H9 (cell line): ENCODE measurements at regions not wholly inside any gene's neighbourhood (a gene's known extent, or its start where the extent isn't known, plus 50 kb on each side); places are given as distances from the start of the nearest gene placed in this dataset.
"Not testable (repeated sequence)": the region's sequence is repeated elsewhere in the genome, so short reads cannot be mapped to it uniquely, and the experiment has no call there.

Experiments
- DNase-seq: peaks from one replicate; pipeline ENCODE4 v3.0.0-alpha.2; 2017
- H2AFZ ChIP-seq: one replicate; pipeline ENCODE4 v1.6.1; 2013; ENCODE audit warnings: mild to moderate bottlenecking, low read length, control low read depth, moderate library complexity
- H2AK5ac ChIP-seq: 2 replicates; pipeline ENCODE4 v1.6.1; 2013; ENCODE audit warnings: low read length, control low read depth, mixed read lengths; ENCODE audit not compliant: insufficient read length
- H2BK120ac ChIP-seq: one replicate; pipeline ENCODE4 v1.6.1; 2013; ENCODE audit warnings: low read depth, mild to moderate bottlenecking, low read length, control low read depth, inconsistent platforms; ENCODE audit not compliant: poor library complexity, severe bottlenecking
- H2BK12ac ChIP-seq: 2 replicates; pipeline ENCODE4 v1.6.1; 2013; ENCODE audit warnings: low read length, control low read depth, mixed read lengths, low read depth; ENCODE audit not compliant: insufficient read length
- H2BK15ac ChIP-seq: 2 replicates; pipeline ENCODE4 v1.6.1; 2013; ENCODE audit warnings: low read depth, low read length, control low read depth
- H2BK20ac ChIP-seq: one replicate; pipeline ENCODE4 v1.6.1; 2013; ENCODE audit warnings: low read depth, mild to moderate bottlenecking, low read length, control low read depth, inconsistent platforms; ENCODE audit not compliant: poor library complexity, severe bottlenecking
- H2BK5ac ChIP-seq: 2 replicates; pipeline ENCODE4 v1.6.1; 2013; ENCODE audit warnings: low read length, control low read depth, mixed read lengths; ENCODE audit not compliant: insufficient read length
- H3K14ac ChIP-seq: 2 replicates; pipeline ENCODE4 v1.6.1; 2013; ENCODE audit warnings: low read length, control low read depth; ENCODE audit not compliant: insufficient read depth
- H3K18ac ChIP-seq: 2 replicates; pipeline ENCODE4 v1.6.1; 2013; ENCODE audit warnings: low read depth, mild to moderate bottlenecking, mixed read lengths, low read length, control low read depth; ENCODE audit not compliant: insufficient read length
- H3K23ac ChIP-seq: 2 replicates; pipeline ENCODE4 v1.6.1; 2013; ENCODE audit warnings: low read length, control low read depth, mixed read lengths, low read depth; ENCODE audit not compliant: insufficient read length
- H3K23me2 ChIP-seq: 2 replicates; pipeline ENCODE4 v1.6.1; 2013; ENCODE audit warnings: low read depth, mild to moderate bottlenecking, mixed read lengths, low read length, control low read depth; ENCODE audit not compliant: insufficient read length, poor library complexity, severe bottlenecking
- H3K27ac ChIP-seq: 2 replicates; pipeline ENCODE4 v1.5.1; 2013; ENCODE audit warnings: low read length, control low read depth, mixed read lengths, low read depth; ENCODE audit not compliant: insufficient read length
- H3K27me3 ChIP-seq: 2 replicates; pipeline ENCODE4 v1.6.1; 2013; ENCODE audit warnings: low read length, control low read depth, inconsistent platforms; ENCODE audit not compliant: insufficient read depth
- H3K4ac ChIP-seq: 2 replicates; pipeline ENCODE4 v1.6.1; 2013; ENCODE audit warnings: low read depth, mild to moderate bottlenecking, control low read depth, inconsistent platforms, low read length, moderate library complexity
- H3K4me1 ChIP-seq: 2 replicates; pipeline ENCODE4 v1.6.1; 2013; ENCODE audit warnings: low read length, control low read depth, inconsistent platforms; ENCODE audit not compliant: insufficient read depth
- H3K4me2 ChIP-seq: 2 replicates; pipeline ENCODE4 v1.6.1; 2013; ENCODE audit warnings: low read length, control low read depth, mixed read lengths; ENCODE audit not compliant: insufficient read length, insufficient read depth
- H3K56ac ChIP-seq: 2 replicates; pipeline ENCODE4 v1.6.1; 2013; ENCODE audit warnings: low read depth, mild to moderate bottlenecking, mixed read lengths, low read length, control low read depth; ENCODE audit not compliant: insufficient read length
- H3K79me1 ChIP-seq: 2 replicates; pipeline ENCODE4 v1.6.1; 2013; ENCODE audit warnings: low read depth, mild to moderate bottlenecking, moderate library complexity, low read length, control low read depth, inconsistent platforms; ENCODE audit not compliant: insufficient read depth, poor library complexity, severe bottlenecking
- H3K79me2 ChIP-seq: 2 replicates; pipeline ENCODE4 v1.6.1; 2013; ENCODE audit warnings: low read length, control low read depth, inconsistent platforms; ENCODE audit not compliant: insufficient read depth
- H3K9ac ChIP-seq: 2 replicates; pipeline ENCODE4 v1.6.1; 2013; ENCODE audit warnings: low read length, control low read depth, mixed read lengths; ENCODE audit not compliant: insufficient read length; ENCODE audit errors: extremely low read depth
- H3K9me3 ChIP-seq: one replicate; pipeline ENCODE4 v1.6.1; 2013; ENCODE audit warnings: low read depth, low read length, inconsistent platforms; ENCODE audit not compliant: control insufficient read depth
- H3T11ph ChIP-seq: one replicate; pipeline ENCODE4 v1.6.1; 2013; ENCODE audit warnings: mild to moderate bottlenecking, low read length, control low read depth, inconsistent platforms
- H4K20me1 ChIP-seq: one replicate; pipeline ENCODE4 v1.6.1; 2013; ENCODE audit not compliant: control insufficient read depth, insufficient read length, insufficient read depth
- H4K5ac ChIP-seq: 2 replicates; pipeline ENCODE4 v1.6.1; 2013; ENCODE audit warnings: low read depth, mild to moderate bottlenecking, mixed read lengths, low read length, control low read depth; ENCODE audit not compliant: insufficient read length
- H4K8ac ChIP-seq: replicated peaks from 2 replicates; pipeline ENCODE4 v1.6.1; 2013; ENCODE audit warnings: low read length, control low read depth, mixed read lengths, low read depth; ENCODE audit not compliant: insufficient read length
- H4K91ac ChIP-seq: 2 replicates; pipeline ENCODE4 v1.6.1; 2013; ENCODE audit warnings: low read depth, mild to moderate bottlenecking, moderate library complexity, mixed read lengths, low read length, control low read depth; ENCODE audit not compliant: insufficient read length
- H3K27ac Mint-ChIP-seq, 3 experiments: 2 replicates in 2 of 3; 3 replicates in 1 of 3; pipeline ENCODE4 v1.8.0; 2020 to 2021; ENCODE audit warnings: mixed read lengths in 3 of 3, mild to moderate bottlenecking in 1 of 3, moderate library complexity in 1 of 3
- H3K27me3 Mint-ChIP-seq: 2 replicates; pipeline ENCODE4 v1.8.0; 2021; ENCODE audit warnings: low read depth, mild to moderate bottlenecking, moderate library complexity, mixed read lengths
- H3K36me3 Mint-ChIP-seq, 3 experiments: 2 replicates in 2 of 3; 3 replicates in 1 of 3; pipeline ENCODE4 v1.8.0; 2020 to 2021; ENCODE audit warnings: low read depth in 3 of 3, mixed read lengths in 3 of 3; ENCODE audit not compliant: insufficient read depth in 1 of 3
- H3K4me1 Mint-ChIP-seq, 2 experiments: 2 replicates each; pipeline ENCODE4 v1.8.0; 2020; ENCODE audit warnings: mixed read lengths in 2 of 2
- H3K4me3 Mint-ChIP-seq, 2 experiments: 2 replicates in 1 of 2; 3 replicates in 1 of 2; pipeline ENCODE4 v1.8.0; 2020 to 2021; ENCODE audit warnings: mild to moderate bottlenecking in 2 of 2, mixed read lengths in 2 of 2, moderate library complexity in 1 of 2
- H3K9me3 Mint-ChIP-seq, 2 experiments: 2 replicates in 1 of 2; 3 replicates in 1 of 2; pipeline ENCODE4 v1.8.0; 2020; ENCODE audit warnings: mild to moderate bottlenecking in 2 of 2, mixed read lengths in 2 of 2, moderate library complexity in 1 of 2
- CTCF ChIP-seq: fragments of 200-600 bp; sonication (generic); conservative IDR thresholded peaks from 3 replicates; pipeline ENCODE4 v1.8.0; 2021; ENCODE audit warnings: antibody characterized with exemption, mild to moderate bottlenecking
- WGBS: extraction: QIAGEN DNeasy Blood & Tissue Kit; methylation state at CpG from one replicate; pipeline ENCODE4 v1.1.7; 2013; ENCODE audit warnings: missing lambda C conversion rate, low lambda C conversion rate, mixed read lengths; ENCODE audit not compliant: insufficient read length; ENCODE audit errors: extremely low coverage; 5-methylcytosine and 5-hydroxymethylcytosine counted together

- no peak overlapping the region for H2BK12ac ChIP-seq
- H3K9me3 ChIP-seq = no peaks in the 10 kb centered on the region
- H3K4me2 ChIP-seq = peak overlapping the region; percentile 28
- Mint-ChIP-seq H3K4me1 (peaks cover 0 to 4% of the 10 kb centered on the region in 2 experiments; a peak in 2 of 4 replicates), H3K9me3 (peaks cover 3 to 5% of the 10 kb centered on the region in 2 experiments; a peak in 4 of 5 replicates), H3K36me3 (peaks cover 0 to 2% (median 0%) of the 10 kb centered on the region in 3 experiments; a peak in 2 of 7 replicates), H3K27ac (no peak overlapping the region), H3K27me3 (peaks cover 51% of the 10 kb centered on the region), H3K4me3 (peak overlapping the region; percentile 53 to 82)
- no peaks in the 10 kb centered on the region for H3K79me2 ChIP-seq
- no peak overlapping the region for H3K23ac ChIP-seq
- H3K23me2 ChIP-seq = peaks cover 8% of the 10 kb centered on the region
- H3T11ph ChIP-seq = no peak overlapping the region
- no peak overlapping the region for H3K27ac ChIP-seq
- H3K9ac ChIP-seq = no peak overlapping the region
- no peak overlapping the region for H2BK120ac ChIP-seq
- no peak overlapping the region for H3K56ac ChIP-seq
- H3K79me1 ChIP-seq = no peaks in the 10 kb centered on the region
- H2BK20ac ChIP-seq = no peak overlapping the region
- no peak overlapping the region for H4K8ac ChIP-seq
- no peak overlapping the region for H2AK5ac ChIP-seq
- WGBS = no CpG with 5 or more reads among the region's 91 CpGs
- H3K18ac ChIP-seq = no peak overlapping the region
- H2AFZ ChIP-seq = no peak overlapping the region
- H2BK5ac ChIP-seq = no peak overlapping the region
- peak; percentile 59 for DNase-seq
- H2BK15ac ChIP-seq = no peak overlapping the region
- TF ChIP-seq CTCF = 0 out of 3 replicates have a peak, but pooled peaks have one; percentile 11
- H4K91ac ChIP-seq = no peak overlapping the region
- no peaks in the 10 kb centered on the region for H3K4me1 ChIP-seq
- no peaks in the 10 kb centered on the region for H4K20me1 ChIP-seq
- H3K27me3 ChIP-seq = peaks cover 6% of the 10 kb centered on the region; the same call in 1 of the 2 replicates
- no peak overlapping the region for H4K5ac ChIP-seq
- no peak overlapping the region for H3K14ac ChIP-seq
- H3K4ac ChIP-seq = no peak overlapping the region
Measured at GRCh38 chr20:26208296-26209091, 511.8 kb upstream of the ZNF337 start.

GRCh38 chr20:26207967-26208295, 511.3 kb upstream of the ZNF337 start:
- Mint-ChIP-seq H3K4me3 (peak overlapping the region; percentile 53 to 82), H3K27me3 (peaks cover 53% of the 10 kb centered on the region), H3K9me3 (peaks cover 8 to 10% of the 10 kb centered on the region in 2 experiments)
- not testable (repeated sequence) for H2AFZ ChIP-seq, H2BK20ac ChIP-seq, H4K5ac ChIP-seq, H3T11ph ChIP-seq, H3K27me3 ChIP-seq, H4K91ac ChIP-seq, H3K36me3 Mint-ChIP-seq, H3K23ac ChIP-seq, H2AK5ac ChIP-seq, H2BK120ac ChIP-seq, H3K27ac Mint-ChIP-seq, H3K4me1 ChIP-seq, H3K27ac ChIP-seq, H3K14ac ChIP-seq, H3K56ac ChIP-seq, H2BK15ac ChIP-seq, H4K8ac ChIP-seq, H2BK12ac ChIP-seq, H3K9me3 ChIP-seq, H3K79me2 ChIP-seq, H2BK5ac ChIP-seq, H4K20me1 ChIP-seq, H3K4ac ChIP-seq, H3K4me1 Mint-ChIP-seq, H3K9ac ChIP-seq, H3K18ac ChIP-seq, H3K23me2 ChIP-seq, H3K79me1 ChIP-seq
- H3K4me2 ChIP-seq = peak overlapping the region; percentile 28
- no CpG with 5 or more reads among the region's 35 CpGs for WGBS
- peak; percentile 51 for DNase-seq
